ENCODE measurements at regions not wholly inside any gene's neighbourhood (a gene's known extent, or its start where the extent isn't known, plus 50 kb on each side); places are given as distances from the start of the nearest gene placed in this dataset.

DNA sequence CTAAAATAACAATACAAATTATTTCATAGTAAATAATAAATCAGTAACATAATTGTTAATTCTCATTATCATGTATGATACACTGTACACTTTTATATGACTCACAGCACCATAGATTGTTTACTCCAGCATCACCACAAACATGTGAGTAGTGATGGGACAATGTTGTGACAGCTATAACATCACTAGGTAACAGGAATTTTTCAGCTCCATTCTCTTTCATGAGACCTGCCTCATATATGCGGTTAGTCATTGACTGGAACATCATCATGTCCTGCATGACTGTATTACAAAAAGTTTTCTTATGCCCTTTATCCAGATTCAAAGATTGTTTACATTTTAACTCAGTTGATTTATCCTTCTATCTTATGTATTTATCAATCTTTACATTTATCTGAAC, 1530.0 kb downstream of the PCDH18 start:
- TF ChIP-seq POLR2AphosphoS5 (IDR thresholded peaks at IDR 0.05; ENCODE audit: low read depth, low read length), result no peak
- TF ChIP-seq, protein P1, sequence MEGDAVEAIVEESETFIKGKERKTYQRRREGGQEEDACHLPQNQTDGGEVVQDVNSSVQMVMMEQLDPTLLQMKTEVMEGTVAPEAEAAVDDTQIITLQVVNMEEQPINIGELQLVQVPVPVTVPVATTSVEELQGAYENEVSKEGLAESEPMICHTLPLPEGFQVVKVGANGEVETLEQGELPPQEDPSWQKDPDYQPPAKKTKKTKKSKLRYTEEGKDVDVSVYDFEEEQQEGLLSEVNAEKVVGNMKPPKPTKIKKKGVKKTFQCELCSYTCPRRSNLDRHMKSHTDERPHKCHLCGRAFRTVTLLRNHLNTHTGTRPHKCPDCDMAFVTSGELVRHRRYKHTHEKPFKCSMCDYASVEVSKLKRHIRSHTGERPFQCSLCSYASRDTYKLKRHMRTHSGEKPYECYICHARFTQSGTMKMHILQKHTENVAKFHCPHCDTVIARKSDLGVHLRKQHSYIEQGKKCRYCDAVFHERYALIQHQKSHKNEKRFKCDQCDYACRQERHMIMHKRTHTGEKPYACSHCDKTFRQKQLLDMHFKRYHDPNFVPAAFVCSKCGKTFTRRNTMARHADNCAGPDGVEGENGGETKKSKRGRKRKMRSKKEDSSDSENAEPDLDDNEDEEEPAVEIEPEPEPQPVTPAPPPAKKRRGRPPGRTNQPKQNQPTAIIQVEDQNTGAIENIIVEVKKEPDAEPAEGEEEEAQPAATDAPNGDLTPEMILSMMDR (IDR thresholded peaks at IDR 0.05), result no peak

All from Panc1 (cell line).